HCT116 (cell line): ENCODE measurements at regions not wholly inside any gene's neighbourhood (a gene's known extent, or its start where the extent isn't known, plus 50 kb on each side); places are given as distances from the start of the nearest gene placed in this dataset.

ENCODE experiments used
- ATAC-seq: fragments of 200-7000 bp; cut with Tn5 transposase; 2 replicates; pipeline ENCODE4 v1.9.1; 2020; ENCODE audit warnings: mild to moderate bottlenecking, moderate library complexity
- BruUV-seq: library from RNA; stranded (reverse); fragments of 400-500 nt; replicated peaks from 2 replicates; lab custom pipeline; 2021; lab: Mats Ljungman, UMichigan
- CTCF ChIA-PET: fragments of 300-600 bp; sonication (Branson Sonifier 250); formaldehyde crosslinking; loops from one replicate; lab custom pipeline; 2021; ENCODE audit warnings: antibody characterized with exemption; lab: Charles Lee
- POLR2A ChIA-PET: fragments of 300-600, 350-600 bp; sonication (Branson Sonifier 250); formaldehyde crosslinking; loops from one replicate; lab custom pipeline; 2021; ENCODE audit warnings: antibody characterized with exemption; lab: Charles Lee
- RAD21 ChIA-PET, 2 experiments: fragments of 300-600 bp; sonication (Branson Sonifier 250); formaldehyde crosslinking; loops; one replicate each; lab custom pipeline; 2023; ENCODE audit warnings: low total read pairs in 2 of 2; ENCODE audit not compliant: uncharacterized antibody in 2 of 2, unreplicated experiment in 2 of 2, low non-redundant PET in 1 of 2; lab: Charles Lee
- DNase-seq: peaks from one replicate; pipeline ENCODE4 v3.0.0-alpha.2; 2010; ENCODE audit warnings: low read depth, low spot score
- H2AFZ ChIP-seq: fragments of 200-600 bp; shearing (Covaris generic), sonication (generic); 2 replicates; pipeline ENCODE4 v1.6.1; 2017; ENCODE audit warnings: low read depth, mixed run types, mixed read lengths, antibody characterized with exemption, low read length; ENCODE audit not compliant: poor library complexity, severe bottlenecking
- H3K27ac ChIP-seq: 2 replicates; pipeline ENCODE4 v1.5.1; 2012; ENCODE audit warnings: low read depth, low read length
- H3K27me3 ChIP-seq: fragments of 200-600 bp; sonication (generic); 2 replicates; pipeline ENCODE4 v1.6.1; 2016; ENCODE audit warnings: mixed run types, low read length, mixed read lengths; ENCODE audit not compliant: insufficient read depth
- H3K36me3 ChIP-seq, 2 experiments: fragments of 200-500 bp in 1 of 2; fragments of 200-600 bp in 1 of 2; sonication (Bioruptor generic) in 1 of 2; sonication (generic) in 1 of 2; 2 replicates each; pipeline versions ENCODE4 v1.5.1 to v1.6.1; 2014 to 2016; ENCODE audit warnings: low read length in 2 of 2, inconsistent platforms in 1 of 2, mixed read lengths in 1 of 2, mixed run types in 1 of 2; ENCODE audit not compliant: insufficient read depth in 2 of 2, control insufficient read depth in 1 of 2
- H3K4me1 ChIP-seq, 2 experiments: fragments of 200-600 bp in 1 of 2; sonication (generic) in 1 of 2; 2 replicates each; pipeline versions ENCODE4 v1.5.1 to v1.6.1; 2012 to 2017; ENCODE audit warnings: low read length in 2 of 2, inconsistent platforms in 1 of 2, mild to moderate bottlenecking in 1 of 2, mixed read lengths in 1 of 2, mixed run types in 1 of 2, moderate library complexity in 1 of 2; ENCODE audit not compliant: insufficient read depth in 2 of 2, control insufficient read depth in 1 of 2
- H3K4me2 ChIP-seq: fragments of 200-600 bp; sonication (generic); 2 replicates; pipeline ENCODE4 v1.6.1; 2017; ENCODE audit warnings: mixed run types, low read length, mixed read lengths
- H3K4me3 ChIP-seq, 2 experiments: fragments of 200-600 bp in 1 of 2; sonication (generic) in 1 of 2; replicated peaks in 1 of 2; 2 replicates each; pipeline ENCODE4 v1.5.1; 2011 to 2016; ENCODE audit warnings: low read length in 2 of 2, control low read depth in 1 of 2, low read depth in 1 of 2, mild to moderate bottlenecking in 1 of 2, mixed read lengths in 1 of 2, mixed run types in 1 of 2
- H3K79me2 ChIP-seq: fragments of 200-600 bp; sonication (generic); 2 replicates; pipeline ENCODE4 v1.6.1; 2017; ENCODE audit warnings: mild to moderate bottlenecking, mixed run types, low read length, moderate library complexity, mixed read lengths; ENCODE audit not compliant: insufficient read depth
- H3K9ac ChIP-seq: fragments of 200-600 bp; sonication (generic); 2 replicates; pipeline ENCODE4 v1.6.1; 2016; ENCODE audit warnings: low read length, mixed read lengths
- H3K9me2 ChIP-seq: fragments of 200-600 bp; sonication (generic), shearing (Covaris generic); 2 replicates; pipeline ENCODE4 v1.6.1; 2017; ENCODE audit warnings: mixed run types, mild to moderate bottlenecking, moderate library complexity; ENCODE audit not compliant: insufficient read depth
- H3K9me3 ChIP-seq, 2 experiments: fragments of 200-500 bp in 1 of 2; fragments of 200-600 bp in 1 of 2; sonication (Bioruptor generic) in 1 of 2; sonication (generic) in 1 of 2; 2 replicates each; pipeline ENCODE4 v1.6.1; 2014 to 2017; ENCODE audit warnings: low read length in 2 of 2, mixed read lengths in 2 of 2, inconsistent platforms in 1 of 2, low read depth in 1 of 2, mild to moderate bottlenecking in 1 of 2, mixed run types in 1 of 2, moderate library complexity in 1 of 2; ENCODE audit not compliant: control insufficient read depth in 1 of 2, insufficient read depth in 1 of 2
- H4K20me1 ChIP-seq: fragments of 200-600 bp; sonication (generic), shearing (Covaris generic); 2 replicates; pipeline ENCODE4 v1.6.1; 2017; ENCODE audit warnings: mixed run types, mild to moderate bottlenecking, moderate library complexity; ENCODE audit not compliant: insufficient read depth
- CBX3 ChIP-seq: IDR thresholded peaks from 2 replicates; pipeline ENCODE4 v1.6.1; 2012; ENCODE audit warnings: low read depth
- EZH2phosphoT487 ChIP-seq: fragments of 200-600 bp; IDR thresholded peaks from 2 replicates; pipeline ENCODE4 v1.6.1; 2018; ENCODE audit warnings: antibody characterized with exemption, borderline replicate concordance
- POLR2AphosphoS5 ChIP-seq: IDR thresholded peaks from 2 replicates; pipeline ENCODE4 v1.6.1; 2011; ENCODE audit warnings: mild to moderate bottlenecking, low read depth, low read length, moderate library complexity
- SIN3A ChIP-seq: IDR thresholded peaks from 2 replicates; pipeline ENCODE4 v1.6.1; 2012; ENCODE audit warnings: low read depth
- SP1 ChIP-seq: IDR thresholded peaks from 2 replicates; pipeline ENCODE4 v1.6.1; 2012; ENCODE audit warnings: low read depth
- SRF ChIP-seq: IDR thresholded peaks from 2 replicates; pipeline ENCODE4 v1.6.1; 2012; ENCODE audit warnings: low read depth
- TCF7L2 ChIP-seq: IDR thresholded peaks from 2 replicates; pipeline ENCODE4 v1.7.0; 2011; ENCODE audit warnings: borderline replicate concordance, inconsistent platforms; ENCODE audit not compliant: insufficient read depth, insufficient read length; ENCODE audit errors: extremely low read depth
- YY1 ChIP-seq: IDR thresholded peaks from 2 replicates; pipeline ENCODE4 v1.6.1; 2011; ENCODE audit warnings: low read length, low read depth, moderate library complexity, mild to moderate bottlenecking; ENCODE audit not compliant: insufficient replicate concordance; ENCODE audit errors: extremely low read depth
- ZNF274 ChIP-seq: fragments of 200-500 bp; sonication (Bioruptor generic); IDR thresholded peaks from 2 replicates; pipeline ENCODE4 v1.6.1; 2014; ENCODE audit warnings: mild to moderate bottlenecking, low read depth, low read length, inconsistent platforms
- intact Hi-C: fragments of 100-400 bp; cut with micrococcal nuclease; formaldehyde crosslinking; loops from 2 replicates; pipeline ENCODE4 v1.10.0; 2022
- TF ChIP-seq, protein P1 (sequence below): IDR thresholded peaks from 2 replicates; pipeline ENCODE4 v1.6.1; 2011; ENCODE audit warnings: mild to moderate bottlenecking, low read length, moderate library complexity; ENCODE audit not compliant: insufficient replicate concordance; ENCODE audit errors: extremely low read depth

DNA sequence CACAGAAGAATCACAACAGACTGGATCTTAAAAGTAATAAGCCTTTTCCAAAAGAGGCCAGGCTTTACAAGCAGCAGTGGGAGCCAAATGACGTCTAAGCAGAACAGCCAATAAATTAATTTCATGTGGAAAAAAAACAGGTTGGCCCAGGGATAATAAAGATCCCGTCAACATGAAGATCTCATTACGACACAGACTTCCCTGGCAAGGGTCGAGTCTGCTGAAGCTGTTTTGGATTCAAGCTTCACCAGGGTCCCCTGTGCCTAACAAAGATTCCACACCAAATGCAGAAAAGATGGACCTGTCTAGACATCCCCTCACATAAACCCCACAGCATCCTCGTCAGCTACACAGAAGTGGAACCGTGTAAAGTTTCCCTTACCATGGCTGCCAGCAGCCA lies 215.1 kb upstream of the ZNF507 start (continued):
- no peak for TF ChIP-seq ZNF274
- TF ChIP-seq EZH2phosphoT487: no peak
- no peak for TF ChIP-seq POLR2AphosphoS5
- TF ChIP-seq YY1: no peak
- TF ChIP-seq, protein P1, sequence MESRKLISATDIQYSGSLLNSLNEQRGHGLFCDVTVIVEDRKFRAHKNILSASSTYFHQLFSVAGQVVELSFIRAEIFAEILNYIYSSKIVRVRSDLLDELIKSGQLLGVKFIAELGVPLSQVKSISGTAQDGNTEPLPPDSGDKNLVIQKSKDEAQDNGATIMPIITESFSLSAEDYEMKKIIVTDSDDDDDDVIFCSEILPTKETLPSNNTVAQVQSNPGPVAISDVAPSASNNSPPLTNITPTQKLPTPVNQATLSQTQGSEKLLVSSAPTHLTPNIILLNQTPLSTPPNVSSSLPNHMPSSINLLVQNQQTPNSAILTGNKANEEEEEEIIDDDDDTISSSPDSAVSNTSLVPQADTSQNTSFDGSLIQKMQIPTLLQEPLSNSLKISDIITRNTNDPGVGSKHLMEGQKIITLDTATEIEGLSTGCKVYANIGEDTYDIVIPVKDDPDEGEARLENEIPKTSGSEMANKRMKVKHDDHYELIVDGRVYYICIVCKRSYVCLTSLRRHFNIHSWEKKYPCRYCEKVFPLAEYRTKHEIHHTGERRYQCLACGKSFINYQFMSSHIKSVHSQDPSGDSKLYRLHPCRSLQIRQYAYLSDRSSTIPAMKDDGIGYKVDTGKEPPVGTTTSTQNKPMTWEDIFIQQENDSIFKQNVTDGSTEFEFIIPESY: no peak
- TF ChIP-seq TCF7L2: no peak
- no peak for TF ChIP-seq SP1
- TF ChIP-seq, all 23 proteins: peak for 0

DNA sequence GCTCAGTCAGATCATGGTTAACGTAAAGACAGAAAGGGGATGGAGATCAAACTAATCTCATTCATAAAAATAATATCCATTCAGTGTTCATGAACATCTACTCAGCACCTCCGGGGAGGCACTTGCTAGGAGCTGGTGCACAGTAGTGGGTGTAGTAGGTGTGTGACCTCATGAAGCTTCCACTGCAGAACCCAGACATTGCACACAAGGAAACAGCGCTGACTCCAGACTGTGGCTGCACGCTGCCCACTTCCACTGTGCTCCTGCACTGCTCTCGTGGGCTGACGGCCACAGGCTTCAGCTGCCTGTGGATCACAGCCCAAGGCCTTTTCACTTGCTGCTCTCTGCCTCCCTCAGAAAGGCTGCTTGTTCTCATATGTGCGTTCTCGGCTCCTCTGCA lies 214.4 kb upstream of the ZNF507 start:
- intact Hi-C loops: no loop called here
- H3K27me3 ChIP-seq: no peaks in the 10 kb centered on the region
- RAD21 ChIA-PET: no interaction called here

More for the DNA sequence above, 214.4 kb upstream of the ZNF507 start:
- Histone ChIP-seq H3K4me1 (no peaks in the 10 kb centered on the region), H3K4me2 (no peak overlapping the region), H2AFZ (no peak overlapping the region), H3K4me3 (no peak overlapping the region), H3K36me3 (no peaks in the 10 kb centered on the region), H3K9me3 (no peaks in the 10 kb centered on the region; a peak in 1 of 4 replicates), H4K20me1 (no peaks in the 10 kb centered on the region), H3K79me2 (no peaks in the 10 kb centered on the region), H3K9ac (no peak overlapping the region), H3K9me2 (no peaks in the 10 kb centered on the region), H3K27ac (no peak overlapping the region)
- ATAC-seq: no peak
- POLR2A ChIA-PET: no interaction called here
- CTCF ChIA-PET: no interaction called here
- no peak for DNase-seq
- BruUV-seq: no TSS peak
- TF ChIP-seq ZNF274 (no peak), SP1 (no peak), SRF (no peak), CBX3 (no peak), SIN3A (no peak)
